HPDE6-E6E7 (cell line): ENCODE measurements at regions not wholly inside any gene's neighbourhood (a gene's known extent, or its start where the extent isn't known, plus 50 kb on each side); places are given as distances from the start of the nearest gene placed in this dataset.
A peak's percentile ranks its signal among the peaks of the same experiment; 100 is the strongest.
"Not testable (repeated sequence)": the region's sequence is repeated elsewhere in the genome, so short reads cannot be mapped to it uniquely, and the experiment has no call there.

Experiments
- DNase-seq: peaks from one replicate; pipeline ENCODE4 v3.0.0; 2011; ENCODE audit warnings: missing footprints; ENCODE audit errors: extremely low spot score

- DNase-seq, result no peak
These were observed 284.0 kb upstream of the DEPDC1 start for GRCh38 chr1:68780919-68781318.

- DNase-seq, result no peak
These were observed 286.0 kb upstream of the DEPDC1 start for GRCh38 chr1:68782890-68783289.

GRCh38 chr1:68785328-68785727, 288.4 kb upstream of the DEPDC1 start:
- DNase-seq, result no peak

- no peak for DNase-seq
These were observed 291.9 kb upstream of the DEPDC1 start for GRCh38 chr1:68788762-68789161.

GRCh38 chr1:68791800-68792199, 294.9 kb upstream of the DEPDC1 start:
- no peak for DNase-seq

- DNase-seq, result no peak
These were observed 299.1 kb upstream of the DEPDC1 start for GRCh38 chr1:68795956-68796355.

- no peak for DNase-seq
These were observed 300.0 kb upstream of the DEPDC1 start for GRCh38 chr1:68796888-68797287.

- DNase-seq, result no peak
These were observed 301.2 kb upstream of the DEPDC1 start for GRCh38 chr1:68798071-68798470.

GRCh38 chr1:68799096-68799495, 302.2 kb upstream of the DEPDC1 start:
- no peak for DNase-seq

GRCh38 chr1:68800182-68800581, 303.3 kb upstream of the DEPDC1 start:
- no peak for DNase-seq

- DNase-seq, result no peak
These were observed 304.6 kb upstream of the DEPDC1 start for GRCh38 chr1:68801440-68801839.

- no peak for DNase-seq
These were observed 308.3 kb upstream of the DEPDC1 start for GRCh38 chr1:68805097-68805641.

GRCh38 chr1:68808351-68808750, 311.5 kb upstream of the DEPDC1 start:
- no peak for DNase-seq

GRCh38 chr1:68811806-68812205, 314.9 kb upstream of the DEPDC1 start:
- DNase-seq, result no peak

- no peak for DNase-seq
These were observed 315.5 kb upstream of the DEPDC1 start for GRCh38 chr1:68812333-68812732.

GRCh38 chr1:68814067-68814466, 317.2 kb upstream of the DEPDC1 start:
- no peak for DNase-seq

- DNase-seq, result no peak
These were observed 318.8 kb upstream of the DEPDC1 start for GRCh38 chr1:68815632-68816031.

- not testable (repeated sequence) for DNase-seq
These were observed 320.8 kb upstream of the DEPDC1 start for GRCh38 chr1:68817505-68818210.

GRCh38 chr1:68819190-68819829, 322.4 kb upstream of the DEPDC1 start:
- peak; percentile 20 for DNase-seq

GRCh38 chr1:68820151-68820550, 323.3 kb upstream of the DEPDC1 start:
- no peak for DNase-seq

GRCh38 chr1:68826836-68827235, 330.0 kb upstream of the DEPDC1 start:
- DNase-seq, result no peak

GRCh38 chr1:68827261-68827660, 330.4 kb upstream of the DEPDC1 start:
- no peak for DNase-seq

- DNase-seq, result no peak
These were observed 331.1 kb upstream of the DEPDC1 start for GRCh38 chr1:68828013-68828412.
